Dedifferentiated amniotic fluid mesenchymal stem cell (primary cell): ENCODE measurements at regions not wholly inside any gene's neighbourhood (a gene's known extent, or its start where the extent isn't known, plus 50 kb on each side); places are given as distances from the start of the nearest gene placed in this dataset.
A peak's percentile ranks its signal among the peaks of the same experiment; 100 is the strongest.
"Not testable (repeated sequence)": the region's sequence is repeated elsewhere in the genome, so short reads cannot be mapped to it uniquely, and the experiment has no call there.

Source experiments
- DNase-seq: peaks from one replicate; pipeline ENCODE4 v3.0.0-alpha.2; 2016; ENCODE audit errors: extremely low spot score

DNA sequence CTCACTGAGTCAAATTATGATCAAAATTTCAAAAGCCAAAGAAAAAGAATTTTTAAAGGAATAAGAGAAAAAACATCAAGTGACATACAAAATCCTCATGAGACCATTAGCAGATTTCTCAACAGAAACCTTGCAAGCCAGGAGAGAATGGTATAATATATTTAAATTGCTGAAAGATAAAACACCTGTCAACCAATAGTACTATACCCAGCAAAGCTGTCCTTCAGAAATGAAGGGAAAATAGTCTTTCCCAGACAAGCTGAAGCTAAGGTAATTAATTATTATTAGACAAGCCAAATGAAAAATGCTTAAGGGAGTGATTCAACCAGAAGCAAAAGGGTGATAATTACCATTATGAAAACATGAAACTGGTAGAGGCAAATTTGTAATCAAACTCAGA lies 104.2 kb upstream of the TET2 start:
- no peak for DNase-seq

DNA sequence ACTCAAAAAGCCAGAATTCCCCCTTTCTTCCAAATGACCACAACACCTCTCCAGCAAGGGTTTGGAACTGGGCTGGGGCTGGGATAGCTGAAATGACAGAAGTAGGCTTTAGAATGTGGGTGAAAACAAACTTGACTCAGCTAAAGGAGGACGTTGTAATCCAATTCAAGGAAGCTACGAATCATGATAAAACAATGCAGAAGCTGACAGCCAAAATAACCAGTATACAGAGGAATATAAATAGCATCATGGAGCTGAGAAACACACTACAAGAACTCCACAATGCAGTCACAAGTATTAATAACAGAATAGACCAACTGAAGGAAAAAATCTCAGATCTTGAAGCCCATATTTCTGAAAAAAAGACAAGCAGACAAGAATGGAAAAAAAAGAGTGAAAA lies 95.8 kb upstream of the TET2 start:
- DNase-seq = peak; percentile 55

DNA sequence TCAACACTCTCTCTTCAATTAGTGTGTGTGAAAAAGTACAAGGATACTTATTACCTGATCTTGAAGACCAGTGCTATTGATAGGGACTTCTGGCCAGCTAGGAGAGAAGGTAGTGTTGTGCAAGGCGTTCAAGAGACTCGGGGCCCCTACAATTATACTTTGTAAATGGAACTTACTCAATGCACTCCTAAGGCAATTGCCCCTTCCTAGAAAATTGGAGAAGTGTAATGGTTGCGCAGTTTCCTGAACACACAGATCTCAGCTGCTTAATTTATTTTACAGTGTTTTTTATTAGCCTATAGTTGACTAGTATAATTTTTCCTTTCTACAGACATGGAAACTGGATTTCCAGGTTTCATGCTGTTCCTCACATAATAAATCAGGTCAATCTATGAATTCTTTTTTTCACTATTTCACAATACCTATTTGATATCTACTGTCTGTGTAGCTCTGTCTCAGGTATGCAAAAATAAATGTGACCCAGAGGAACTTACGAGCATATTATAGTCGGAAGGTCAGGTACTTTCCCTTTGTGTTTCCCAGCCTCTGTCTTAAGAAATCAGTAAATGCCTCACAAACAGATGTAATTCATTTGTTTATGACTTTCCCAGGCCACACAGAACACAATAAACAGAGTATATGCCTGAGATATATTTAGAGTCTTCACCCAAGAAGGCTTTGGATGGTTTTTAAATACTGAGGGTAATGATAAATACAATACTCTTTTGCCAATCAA lies 89.1 kb upstream of the TET2 start:
- DNase-seq = no peak

DNA sequence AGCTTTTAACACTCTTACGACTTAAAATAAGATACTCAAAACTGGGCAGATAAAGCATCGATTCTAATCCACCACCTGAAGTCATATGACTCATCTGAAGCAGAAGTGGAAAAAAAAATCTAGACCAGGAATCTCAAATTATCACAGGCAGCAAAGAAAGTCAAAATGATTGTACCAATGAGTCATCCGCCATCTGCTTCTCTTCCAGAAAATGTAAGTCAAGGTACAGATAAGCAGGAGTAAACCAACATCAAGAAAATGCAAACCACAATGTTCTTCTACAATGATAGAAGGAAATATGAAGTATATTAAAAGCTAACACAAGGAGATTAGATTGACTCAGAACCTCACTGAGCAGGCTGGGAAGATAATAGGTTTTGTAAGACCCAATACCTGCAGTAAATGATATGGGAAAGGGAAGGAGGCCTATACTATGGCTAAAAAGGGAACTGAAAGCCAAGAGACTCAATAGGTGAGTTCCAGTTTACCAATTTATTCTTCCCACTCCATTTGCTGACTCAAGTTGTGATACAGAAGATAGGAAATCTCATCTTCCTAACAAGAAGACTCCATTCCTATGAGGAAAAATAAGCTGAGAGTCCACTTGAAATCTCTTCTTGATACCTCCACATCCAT lies 88.4 kb upstream of the TET2 start:
- DNase-seq = no peak

- no peak for DNase-seq
These were observed 87.3 kb upstream of the TET2 start for GRCh38 chr4:105059337-105059736.

DNA sequence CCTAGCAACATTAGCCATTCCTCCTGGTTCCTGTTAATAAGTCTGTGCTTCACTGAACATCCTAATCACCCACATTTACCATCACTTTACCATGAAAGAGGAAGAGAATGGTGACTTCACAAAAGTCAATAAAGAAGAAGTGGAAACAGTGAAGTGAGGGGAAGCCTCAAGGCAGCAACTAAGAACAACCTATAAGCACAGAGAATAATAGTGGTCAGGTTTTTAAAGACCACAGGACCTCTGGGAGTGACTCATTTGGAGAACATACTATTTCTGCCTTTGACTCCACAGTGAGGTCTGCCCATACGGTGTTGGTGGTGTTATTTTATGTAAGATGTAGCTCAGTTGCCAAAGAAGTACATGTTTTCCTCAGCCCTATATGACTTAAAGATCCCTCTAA lies 86.0 kb upstream of the TET2 start:
- no peak for DNase-seq

- no peak for DNase-seq
These were observed 85.5 kb upstream of the TET2 start for GRCh38 chr4:105061136-105061696.

GRCh38 chr4:105061731-105062130 lies 84.9 kb upstream of the TET2 start:
- DNase-seq = no peak

GRCh38 chr4:105066401-105066800 lies 80.3 kb upstream of the TET2 start:
- DNase-seq = no peak

- no peak for DNase-seq
These were observed 79.2 kb upstream of the TET2 start for GRCh38 chr4:105067431-105067830.

DNA sequence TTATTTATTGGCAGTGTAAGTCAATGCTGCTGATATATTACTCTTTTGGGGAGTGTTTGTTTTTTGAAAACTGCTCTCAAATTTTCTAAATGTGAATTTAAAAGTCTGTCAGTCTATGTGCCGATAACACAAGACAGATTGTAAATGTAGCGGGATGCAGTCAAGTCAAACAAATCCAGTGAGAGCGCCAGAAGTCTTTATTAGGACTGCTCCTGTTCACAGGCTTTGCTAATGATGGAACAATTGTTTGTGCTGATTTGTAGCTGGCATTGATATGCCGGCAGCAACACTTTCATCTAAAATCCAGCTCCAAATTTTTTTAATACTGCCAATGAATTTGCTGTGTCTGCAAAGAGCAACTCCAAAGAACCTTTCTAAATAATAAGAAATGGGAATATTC lies 78.7 kb upstream of the TET2 start:
- DNase-seq = no peak

DNA sequence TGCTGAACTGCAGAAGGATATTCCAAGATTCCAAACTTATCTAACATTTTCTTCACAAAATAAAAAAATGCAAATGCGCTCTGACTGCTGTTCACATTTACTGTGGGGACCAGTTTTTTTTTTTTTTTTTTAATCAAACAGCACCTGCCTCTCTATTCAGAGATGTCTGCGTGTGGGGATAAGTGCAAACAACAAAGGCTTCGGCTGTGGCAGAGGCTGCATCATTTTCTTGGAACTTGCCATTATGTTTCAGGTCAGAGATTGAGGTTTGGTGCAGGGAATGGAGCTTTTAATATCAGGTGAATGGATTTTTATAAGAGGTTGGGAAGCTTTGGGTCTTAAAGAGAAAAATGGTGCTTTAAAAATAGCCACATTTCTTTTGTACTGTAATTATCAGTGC lies 78.2 kb upstream of the TET2 start:
- no peak for DNase-seq

- DNase-seq = not testable (repeated sequence)
These were observed 74.6 kb upstream of the TET2 start for GRCh38 chr4:105072095-105072494.

- no peak for DNase-seq
These were observed 72.6 kb upstream of the TET2 start for GRCh38 chr4:105074097-105074496.

DNA sequence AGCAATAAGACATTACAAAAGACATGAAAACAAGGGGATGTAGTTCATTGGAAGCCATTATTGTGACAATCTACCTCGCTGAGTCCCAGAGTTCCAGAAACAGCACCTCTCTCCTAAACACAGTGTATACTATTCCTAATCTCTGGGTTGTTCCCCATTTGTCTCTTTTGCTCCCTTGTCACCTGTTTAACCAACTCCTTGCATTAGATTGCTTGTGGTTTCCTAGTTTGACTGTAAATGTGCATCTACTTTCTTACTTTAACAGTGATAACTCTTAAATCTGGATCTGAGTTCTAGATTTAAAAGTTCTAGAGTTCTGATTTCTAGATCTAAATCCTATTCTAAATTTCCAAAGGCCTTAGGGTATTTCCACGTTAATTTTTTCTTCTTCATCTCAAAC lies 71.6 kb upstream of the TET2 start:
- no peak for DNase-seq

- peak; percentile 98 for DNase-seq
These were observed 58.4 kb upstream of the TET2 start for GRCh38 chr4:105088110-105088879.

- peak; percentile 77 for DNase-seq
These were observed 54.3 kb upstream of the TET2 start for GRCh38 chr4:105092356-105092755.

DNA sequence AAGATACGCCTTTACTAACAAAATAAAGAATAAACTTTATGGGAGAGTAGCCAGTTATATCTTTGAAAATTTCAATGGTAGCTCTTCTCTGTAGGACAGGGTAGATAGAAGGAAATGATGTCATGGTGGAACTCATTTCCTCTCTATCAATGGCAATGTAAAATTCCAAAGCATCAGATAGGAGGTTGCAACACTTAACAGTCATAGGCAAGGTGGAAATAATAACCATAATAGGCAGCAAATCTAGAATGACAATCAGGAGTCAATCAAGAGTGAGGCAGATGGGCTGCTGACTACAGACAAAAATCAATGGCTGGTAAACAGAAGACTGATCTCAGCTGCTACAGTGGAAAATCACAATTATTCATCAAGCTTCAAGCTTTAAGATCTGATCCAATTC lies 53.9 kb upstream of the TET2 start:
- DNase-seq = no peak

GRCh38 chr4:105093975-105094374 lies 52.7 kb upstream of the TET2 start:
- no peak for DNase-seq
